ENCODE measurements at regions not wholly inside any gene's neighbourhood (a gene's known extent, or its start where the extent isn't known, plus 50 kb on each side); places are given as distances from the start of the nearest gene placed in this dataset.

GRCh38 chr10:81036257-81036656, 498.6 kb downstream of the SH2D4B start:
- Mint-ChIP-seq H3K27me3 (ENCODE audit: unreplicated experiment) (no peaks in the 10 kb centered on the region), H3K27ac (ENCODE audit: unreplicated experiment) (no peak overlapping the region), H3K36me3 (ENCODE audit: unreplicated experiment) (no peaks in the 10 kb centered on the region), H3K4me1 (ENCODE audit: unreplicated experiment) (no peaks in the 10 kb centered on the region), H3K4me3 (ENCODE audit: unreplicated experiment) (no peak overlapping the region), H3K9me3 (ENCODE audit: unreplicated experiment) (peaks cover 24% of the 10 kb centered on the region)
- no peak for DNase-seq (ENCODE audit: extremely low spot score, unreplicated experiment)
- no peak for TF ChIP-seq CTCF (IDR thresholded peaks at IDR 0.05)

- Mint-ChIP-seq H3K9me3 (ENCODE audit: unreplicated experiment) (peaks cover 11% of the 10 kb centered on the region), H3K27ac (ENCODE audit: unreplicated experiment) (no peak overlapping the region), H3K27me3 (ENCODE audit: unreplicated experiment) (no peaks in the 10 kb centered on the region), H3K4me1 (ENCODE audit: unreplicated experiment) (no peaks in the 10 kb centered on the region), H3K4me3 (ENCODE audit: unreplicated experiment) (no peak overlapping the region), H3K36me3 (ENCODE audit: unreplicated experiment) (no peaks in the 10 kb centered on the region)
- no peak for TF ChIP-seq CTCF (IDR thresholded peaks at IDR 0.05)
- no peak for DNase-seq (ENCODE audit: extremely low spot score, unreplicated experiment)
These were observed 502.3 kb downstream of the SH2D4B start for GRCh38 chr10:81040031-81040430.

- Mint-ChIP-seq H3K27ac (ENCODE audit: unreplicated experiment) (no peak overlapping the region), H3K4me3 (ENCODE audit: unreplicated experiment) (no peak overlapping the region), H3K4me1 (ENCODE audit: unreplicated experiment) (no peaks in the 10 kb centered on the region), H3K27me3 (ENCODE audit: unreplicated experiment) (no peaks in the 10 kb centered on the region), H3K9me3 (ENCODE audit: unreplicated experiment) (peaks cover 11% of the 10 kb centered on the region), H3K36me3 (ENCODE audit: unreplicated experiment) (no peaks in the 10 kb centered on the region)
- no peak for TF ChIP-seq CTCF (IDR thresholded peaks at IDR 0.05)
- DNase-seq (ENCODE audit: extremely low spot score, unreplicated experiment), result no peak
These were observed 503.2 kb downstream of the SH2D4B start for GRCh38 chr10:81040940-81041339.

GRCh38 chr10:81042647-81043046, 504.9 kb downstream of the SH2D4B start:
- Mint-ChIP-seq H3K27me3 (ENCODE audit: unreplicated experiment) (no peaks in the 10 kb centered on the region), H3K4me1 (ENCODE audit: unreplicated experiment) (no peaks in the 10 kb centered on the region), H3K4me3 (ENCODE audit: unreplicated experiment) (no peak overlapping the region), H3K36me3 (ENCODE audit: unreplicated experiment) (no peaks in the 10 kb centered on the region), H3K27ac (ENCODE audit: unreplicated experiment) (no peak overlapping the region), H3K9me3 (ENCODE audit: unreplicated experiment) (peaks cover 5% of the 10 kb centered on the region)
- no peak for TF ChIP-seq CTCF (IDR thresholded peaks at IDR 0.05)
- DNase-seq (ENCODE audit: extremely low spot score, unreplicated experiment), result no peak

GRCh38 chr10:81065474-81065873, 527.8 kb downstream of the SH2D4B start:
- H3K9me3 Mint-ChIP-seq (ENCODE audit: unreplicated experiment), result peaks cover 7% of the 10 kb centered on the region
- no peak overlapping the region for H3K27ac Mint-ChIP-seq (ENCODE audit: unreplicated experiment)
- H3K36me3 Mint-ChIP-seq (ENCODE audit: unreplicated experiment), result no peaks in the 10 kb centered on the region
- H3K4me3 Mint-ChIP-seq (ENCODE audit: unreplicated experiment), result no peak overlapping the region
- TF ChIP-seq CTCF (IDR thresholded peaks at IDR 0.05), result no peak
- no peak for DNase-seq (ENCODE audit: extremely low spot score, unreplicated experiment)
- no peaks in the 10 kb centered on the region for H3K27me3 Mint-ChIP-seq (ENCODE audit: unreplicated experiment)
- no peaks in the 10 kb centered on the region for H3K4me1 Mint-ChIP-seq (ENCODE audit: unreplicated experiment)

All from osteocyte (in vitro differentiated cells).